ENCODE measurements at regions not wholly inside any gene's neighbourhood (a gene's known extent, or its start where the extent isn't known, plus 50 kb on each side); places are given as distances from the start of the nearest gene placed in this dataset.

- no peak for TF ChIP-seq CTCF (IDR thresholded peaks at IDR 0.05)
- no peak for TF ChIP-seq ATF2 (CRISPR knock-in tag; IDR thresholded peaks at IDR 0.05; ENCODE audit: borderline replicate concordance, low read depth)
- TF ChIP-seq FOXJ3 (CRISPR knock-in tag; IDR thresholded peaks at IDR 0.05; ENCODE audit: borderline replicate concordance): no peak
- no peak for TF ChIP-seq JUN (CRISPR knock-in tag; IDR thresholded peaks at IDR 0.05)
Measured at GRCh38 chr17:73733517-73733916, 89.3 kb upstream of the SDK2 start.
